Activated naive CD8-positive, alpha-beta T cell treated with anti-CD3 and anti-CD28 coated beads, Interleukin-2, amount 50 U/mL, for 24 hours (primary cell): ENCODE measurements at regions not wholly inside any gene's neighbourhood (a gene's known extent, or its start where the extent isn't known, plus 50 kb on each side); places are given as distances from the start of the nearest gene placed in this dataset.

ENCODE experiments used
- ATAC-seq: fragments of 150-1000 bp; cut with Tn5 transposase; one replicate; pipeline ENCODE4 v1.10.0; 2021
- DNase-seq: peaks from one replicate; pipeline ENCODE4 v3.0.0; 2021
- H3K27ac Mint-ChIP-seq: one replicate; pipeline ENCODE4 v1.8.0; 2021; ENCODE audit warnings: mild to moderate bottlenecking, mixed read lengths
- H3K27me3 Mint-ChIP-seq: one replicate; pipeline ENCODE4 v1.8.0; 2021; ENCODE audit warnings: mixed read lengths
- H3K36me3 Mint-ChIP-seq: one replicate; pipeline ENCODE4 v1.8.0; 2021; ENCODE audit warnings: low read depth, mixed read lengths
- H3K4me1 Mint-ChIP-seq: one replicate; pipeline ENCODE4 v1.8.0; 2021; ENCODE audit warnings: mixed read lengths
- H3K4me3 Mint-ChIP-seq: one replicate; pipeline ENCODE4 v1.8.0; 2021; ENCODE audit warnings: mild to moderate bottlenecking, moderate library complexity, mixed read lengths
- H3K9me3 Mint-ChIP-seq: one replicate; pipeline ENCODE4 v1.8.0; 2021; ENCODE audit warnings: mixed read lengths

- DNase-seq = no peak
- no peak for ATAC-seq
- no peaks in the 10 kb centered on the region for H3K27me3 Mint-ChIP-seq
- H3K36me3 Mint-ChIP-seq = no peaks in the 10 kb centered on the region
- H3K4me3 Mint-ChIP-seq = no peak overlapping the region
- H3K4me1 Mint-ChIP-seq = no peaks in the 10 kb centered on the region
- H3K9me3 Mint-ChIP-seq = no peaks in the 10 kb centered on the region
- H3K27ac Mint-ChIP-seq = no peak overlapping the region
Observed at GRCh38 chr3:182215881-182216280, 504.2 kb downstream of the SOX2 start.

DNA sequence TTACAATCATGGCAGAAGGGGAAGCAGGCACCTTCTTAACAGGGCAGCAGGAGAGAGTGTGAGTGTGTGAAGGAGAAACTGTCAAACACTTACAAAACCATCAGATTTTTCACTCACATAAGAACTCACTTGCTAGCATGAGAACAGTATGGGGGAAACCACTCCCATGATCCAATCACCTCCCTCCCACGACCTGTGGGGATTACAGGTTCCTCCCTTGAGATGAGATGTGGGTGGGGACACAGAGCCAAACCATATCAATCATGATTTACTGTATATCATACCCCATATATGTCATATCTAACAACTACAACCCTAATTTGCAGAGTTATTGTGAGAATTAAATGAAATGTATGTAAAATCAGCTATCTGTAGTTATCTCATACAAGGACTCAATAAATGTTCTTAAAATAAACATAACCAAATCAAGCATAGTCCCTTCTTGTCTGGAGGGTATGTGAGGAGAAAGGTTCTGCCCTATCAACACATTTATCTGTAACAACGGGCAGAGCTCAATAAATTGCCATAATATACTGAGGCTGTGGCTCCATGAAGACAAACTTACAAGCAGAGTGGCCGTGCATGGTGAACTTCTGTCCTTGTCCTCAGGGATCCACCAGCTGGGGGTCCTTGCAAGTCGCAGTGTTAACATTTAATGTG lies 504.7 kb downstream of the SOX2 start:
- no peaks in the 10 kb centered on the region for H3K27me3 Mint-ChIP-seq
- H3K27ac Mint-ChIP-seq = no peak overlapping the region
- no peak overlapping the region for H3K4me3 Mint-ChIP-seq
- DNase-seq (no peak), ATAC-seq (no peak)
- no peaks in the 10 kb centered on the region for H3K9me3 Mint-ChIP-seq
- H3K4me1 Mint-ChIP-seq = no peaks in the 10 kb centered on the region
- H3K36me3 Mint-ChIP-seq = no peaks in the 10 kb centered on the region

DNA sequence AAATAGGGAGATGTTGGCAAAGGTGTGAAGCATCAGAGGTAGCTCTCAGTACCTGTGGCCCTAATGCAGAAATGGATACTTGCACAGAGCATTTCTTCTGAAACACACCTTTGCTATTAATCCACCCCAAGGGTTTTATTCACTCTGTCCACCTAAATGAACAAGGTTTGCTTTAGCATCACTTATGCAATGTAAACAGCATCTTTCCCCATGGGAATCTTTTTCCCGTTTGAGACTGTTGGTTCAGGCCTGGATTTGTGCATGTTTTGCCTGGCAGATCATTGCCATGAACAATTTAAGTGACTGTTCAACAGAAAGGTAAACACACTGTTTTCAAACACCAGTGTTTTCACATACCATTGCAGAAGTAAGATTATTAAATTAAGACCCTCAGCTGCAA lies 508.3 kb downstream of the SOX2 start:
- DNase-seq (no peak), ATAC-seq (no peak)
- Mint-ChIP-seq H3K27ac (no peak overlapping the region), H3K36me3 (no peaks in the 10 kb centered on the region), H3K4me3 (no peak overlapping the region), H3K9me3 (no peaks in the 10 kb centered on the region), H3K4me1 (no peaks in the 10 kb centered on the region), H3K27me3 (no peaks in the 10 kb centered on the region)

- Mint-ChIP-seq H3K4me1 (no peaks in the 10 kb centered on the region), H3K9me3 (no peaks in the 10 kb centered on the region), H3K27ac (no peak overlapping the region), H3K4me3 (no peak overlapping the region), H3K27me3 (no peaks in the 10 kb centered on the region), H3K36me3 (no peaks in the 10 kb centered on the region)
- DNase-seq = no peak
- no peak for ATAC-seq
Observed at GRCh38 chr3:182220471-182220870, 508.7 kb downstream of the SOX2 start.

DNA sequence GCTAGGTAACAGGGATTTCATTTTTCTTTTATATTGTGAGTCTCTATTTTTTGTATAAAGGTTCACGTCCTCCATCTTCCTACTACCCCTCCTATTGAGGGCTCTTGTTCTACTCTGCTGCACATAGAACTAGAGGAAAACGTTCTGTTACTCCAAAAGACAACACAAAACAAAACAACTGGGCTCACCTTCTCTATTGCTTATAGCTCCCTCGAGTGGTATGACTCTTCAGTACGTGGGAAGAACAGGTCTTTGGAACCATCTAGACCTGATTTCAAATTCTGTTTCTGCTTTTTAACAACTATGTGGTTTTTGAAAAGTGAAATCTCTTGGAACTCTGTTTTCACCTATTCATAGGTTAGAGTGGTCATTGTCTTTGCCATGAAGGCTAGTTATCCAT lies 515.3 kb downstream of the SOX2 start:
- Mint-ChIP-seq H3K4me1 (no peaks in the 10 kb centered on the region), H3K27ac (no peak overlapping the region), H3K27me3 (no peaks in the 10 kb centered on the region), H3K9me3 (no peaks in the 10 kb centered on the region), H3K4me3 (no peak overlapping the region), H3K36me3 (no peaks in the 10 kb centered on the region)
- no peak for DNase-seq
- ATAC-seq = no peak

- Mint-ChIP-seq H3K4me3 (no peak overlapping the region), H3K9me3 (no peaks in the 10 kb centered on the region), H3K27me3 (no peaks in the 10 kb centered on the region), H3K36me3 (no peaks in the 10 kb centered on the region), H3K27ac (no peak overlapping the region), H3K4me1 (no peaks in the 10 kb centered on the region)
- DNase-seq (no peak), ATAC-seq (no peak)
Observed at GRCh38 chr3:182233405-182233804, 521.7 kb downstream of the SOX2 start.

DNA sequence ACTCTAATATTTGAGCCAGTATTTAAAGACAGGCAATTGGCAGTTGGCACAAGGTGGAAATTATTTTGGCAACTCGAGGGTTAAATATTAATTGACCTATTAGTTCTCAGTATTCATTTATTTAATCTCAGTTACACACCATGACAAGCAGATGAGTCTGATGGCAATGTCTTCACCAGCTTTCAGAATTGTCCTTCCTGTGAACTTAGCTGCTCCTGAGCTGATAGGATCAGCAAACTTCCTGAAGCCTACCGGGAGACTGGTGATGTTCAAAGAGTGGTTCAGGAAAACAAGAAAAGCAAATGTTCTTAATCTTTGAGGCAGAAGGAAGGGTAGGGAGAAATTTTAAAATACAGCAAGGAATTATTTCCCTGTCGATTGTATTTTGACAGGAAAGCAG lies 522.2 kb downstream of the SOX2 start:
- DNase-seq = no peak
- no peak for ATAC-seq
- H3K4me1 Mint-ChIP-seq = no peaks in the 10 kb centered on the region
- H3K9me3 Mint-ChIP-seq = no peaks in the 10 kb centered on the region
- no peak overlapping the region for H3K4me3 Mint-ChIP-seq
- H3K36me3 Mint-ChIP-seq = no peaks in the 10 kb centered on the region
- no peak overlapping the region for H3K27ac Mint-ChIP-seq
- H3K27me3 Mint-ChIP-seq = no peaks in the 10 kb centered on the region

- Mint-ChIP-seq H3K9me3 (no peaks in the 10 kb centered on the region), H3K4me1 (no peaks in the 10 kb centered on the region), H3K36me3 (no peaks in the 10 kb centered on the region), H3K4me3 (no peak overlapping the region), H3K27me3 (no peaks in the 10 kb centered on the region), H3K27ac (no peak overlapping the region)
- no peak for DNase-seq
- no peak for ATAC-seq
Observed at GRCh38 chr3:182234881-182235280, 523.2 kb downstream of the SOX2 start.

GRCh38 chr3:182235504-182235903 lies 523.8 kb downstream of the SOX2 start:
- no peak for ATAC-seq
- no peak overlapping the region for H3K4me3 Mint-ChIP-seq
- no peak for DNase-seq

DNA sequence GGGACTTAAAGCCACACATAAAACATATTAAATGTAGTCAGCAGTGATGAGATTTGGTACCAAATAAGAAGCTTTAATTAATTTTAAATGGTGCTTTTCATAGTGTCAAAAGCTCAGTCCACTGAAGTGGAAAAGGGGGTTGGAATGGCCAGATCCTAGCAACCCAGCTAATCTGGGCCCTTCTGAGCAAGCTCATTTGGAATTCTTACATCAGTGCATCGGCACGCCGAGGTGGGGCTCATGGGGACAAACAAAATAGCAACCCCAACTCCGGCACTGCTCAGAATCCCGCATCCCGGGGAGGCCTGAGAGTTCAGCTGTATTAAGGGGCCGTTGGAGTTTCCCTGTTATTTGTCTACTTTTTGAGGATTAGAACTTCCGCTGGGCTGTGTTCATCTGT lies 526.4 kb downstream of the SOX2 start:
- no peak for ATAC-seq
- H3K27me3 Mint-ChIP-seq = no peaks in the 10 kb centered on the region

More at GRCh38 chr3:182235504-182235903, 523.8 kb downstream of the SOX2 start:
- H3K4me1 Mint-ChIP-seq = no peaks in the 10 kb centered on the region
- no peak overlapping the region for H3K27ac Mint-ChIP-seq
- no peaks in the 10 kb centered on the region for H3K9me3 Mint-ChIP-seq
- H3K27me3 Mint-ChIP-seq = no peaks in the 10 kb centered on the region
- no peaks in the 10 kb centered on the region for H3K36me3 Mint-ChIP-seq

DNA sequence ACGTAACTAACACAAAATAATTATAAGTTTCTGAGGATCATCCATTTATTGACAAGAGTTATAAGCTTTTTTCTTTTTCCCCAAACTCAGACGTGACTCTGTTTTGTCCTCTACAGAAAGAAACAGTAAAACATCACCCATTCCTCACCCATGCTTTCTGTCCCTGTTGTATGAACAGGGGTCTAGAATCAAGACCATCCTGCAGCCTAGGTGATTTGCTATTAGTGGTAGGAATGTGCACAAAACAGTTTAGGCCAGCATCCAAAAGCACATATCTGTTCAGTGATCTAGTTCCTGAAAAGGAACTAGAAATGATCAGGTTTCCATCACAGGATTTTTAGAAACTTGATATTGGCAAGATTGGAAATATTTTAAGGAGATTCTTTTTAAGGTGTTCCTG lies 527.6 kb downstream of the SOX2 start:
- H3K9me3 Mint-ChIP-seq = no peaks in the 10 kb centered on the region
- DNase-seq (no peak), ATAC-seq (no peak)
- no peaks in the 10 kb centered on the region for H3K4me1 Mint-ChIP-seq
- no peak overlapping the region for H3K4me3 Mint-ChIP-seq
- no peak overlapping the region for H3K27ac Mint-ChIP-seq
- no peaks in the 10 kb centered on the region for H3K27me3 Mint-ChIP-seq
- H3K36me3 Mint-ChIP-seq = no peaks in the 10 kb centered on the region

More for the DNA sequence above, 526.4 kb downstream of the SOX2 start:
- no peak overlapping the region for H3K4me3 Mint-ChIP-seq
- no peak overlapping the region for H3K27ac Mint-ChIP-seq
- no peaks in the 10 kb centered on the region for H3K36me3 Mint-ChIP-seq
- no peaks in the 10 kb centered on the region for H3K4me1 Mint-ChIP-seq
- H3K9me3 Mint-ChIP-seq = no peaks in the 10 kb centered on the region
- no peak for DNase-seq

- ATAC-seq (no peak), DNase-seq (no peak)
- Mint-ChIP-seq H3K9me3 (no peaks in the 10 kb centered on the region), H3K36me3 (no peaks in the 10 kb centered on the region), H3K4me1 (no peaks in the 10 kb centered on the region), H3K27ac (no peak overlapping the region), H3K27me3 (no peaks in the 10 kb centered on the region), H3K4me3 (no peak overlapping the region)
Observed at GRCh38 chr3:182240474-182240873, 528.7 kb downstream of the SOX2 start.

GRCh38 chr3:182241196-182241765 lies 529.6 kb downstream of the SOX2 start:
- no peaks in the 10 kb centered on the region for H3K4me1 Mint-ChIP-seq
- H3K27ac Mint-ChIP-seq = no peak overlapping the region
- H3K4me3 Mint-ChIP-seq = no peak overlapping the region
- ATAC-seq = no peak
- no peaks in the 10 kb centered on the region for H3K36me3 Mint-ChIP-seq
- DNase-seq = no peak
- H3K9me3 Mint-ChIP-seq = no peaks in the 10 kb centered on the region
- H3K27me3 Mint-ChIP-seq = no peaks in the 10 kb centered on the region

GRCh38 chr3:182241766-182242488 lies 530.2 kb downstream of the SOX2 start:
- H3K9me3 Mint-ChIP-seq = no peaks in the 10 kb centered on the region
- H3K4me1 Mint-ChIP-seq = no peaks in the 10 kb centered on the region
- no peak overlapping the region for H3K27ac Mint-ChIP-seq
- no peaks in the 10 kb centered on the region for H3K36me3 Mint-ChIP-seq
- no peak for ATAC-seq
- no peak overlapping the region for H3K4me3 Mint-ChIP-seq
- DNase-seq = no peak
- no peaks in the 10 kb centered on the region for H3K27me3 Mint-ChIP-seq

GRCh38 chr3:182242489-182242942 lies 530.8 kb downstream of the SOX2 start:
- ATAC-seq (no peak), DNase-seq (no peak)
- no peak overlapping the region for H3K27ac Mint-ChIP-seq
- H3K36me3 Mint-ChIP-seq = no peaks in the 10 kb centered on the region
- no peaks in the 10 kb centered on the region for H3K9me3 Mint-ChIP-seq
- H3K27me3 Mint-ChIP-seq = no peaks in the 10 kb centered on the region
- no peak overlapping the region for H3K4me3 Mint-ChIP-seq
- no peaks in the 10 kb centered on the region for H3K4me1 Mint-ChIP-seq
